ENCODE measurements at regions not wholly inside any gene's neighbourhood (a gene's known extent, or its start where the extent isn't known, plus 50 kb on each side); places are given as distances from the start of the nearest gene placed in this dataset.

- no peak overlapping the region for H3K4me3 ChIP-seq (ENCODE audit: low read depth, low read length)
- TF ChIP-seq CTCF (conservative IDR thresholded peaks at IDR 0.05; ENCODE audit: low read depth, low read length), result no peak
- DNase-seq (ENCODE audit: low read depth), result no peak
Measured at GRCh38 chr14:97177635-97178034, 380.5 kb downstream of the VRK1 start.

GRCh38 chr14:97178781-97179180 is 381.6 kb downstream of the VRK1 start:
- H3K4me3 ChIP-seq (ENCODE audit: low read depth, low read length), result no peak overlapping the region
- DNase-seq (ENCODE audit: low read depth), result no peak
- TF ChIP-seq CTCF (conservative IDR thresholded peaks at IDR 0.05; ENCODE audit: low read depth, low read length), result no peak

GRCh38 chr14:97179573-97179972 is 382.4 kb downstream of the VRK1 start:
- TF ChIP-seq CTCF (conservative IDR thresholded peaks at IDR 0.05; ENCODE audit: low read depth, low read length), result no peak
- no peak for DNase-seq (ENCODE audit: low read depth)
- no peak overlapping the region for H3K4me3 ChIP-seq (ENCODE audit: low read depth, low read length)

- peak; percentile 18 for TF ChIP-seq CTCF (conservative IDR thresholded peaks at IDR 0.05; ENCODE audit: low read depth, low read length)
- H3K4me3 ChIP-seq (ENCODE audit: low read depth, low read length), result no peak overlapping the region
- no peak for DNase-seq (ENCODE audit: low read depth)
Measured at GRCh38 chr14:97180304-97181200, 383.4 kb downstream of the VRK1 start.

- TF ChIP-seq CTCF (conservative IDR thresholded peaks at IDR 0.05; ENCODE audit: low read depth, low read length), result peak; percentile 71
- no peak overlapping the region for H3K4me3 ChIP-seq (ENCODE audit: low read depth, low read length)
- no peak for DNase-seq (ENCODE audit: low read depth)
Measured at GRCh38 chr14:97185186-97185585, 388.0 kb downstream of the VRK1 start.

- no peak for DNase-seq (ENCODE audit: low read depth)
- TF ChIP-seq CTCF (conservative IDR thresholded peaks at IDR 0.05; ENCODE audit: low read depth, low read length), result no peak
- no peak overlapping the region for H3K4me3 ChIP-seq (ENCODE audit: low read depth, low read length)
Measured at GRCh38 chr14:97187916-97188315, 390.7 kb downstream of the VRK1 start.

- H3K4me3 ChIP-seq (ENCODE audit: low read depth, low read length), result no peak overlapping the region
- no peak for TF ChIP-seq CTCF (conservative IDR thresholded peaks at IDR 0.05; ENCODE audit: low read depth, low read length)
- no peak for DNase-seq (ENCODE audit: low read depth)
Measured at GRCh38 chr14:97196336-97196735, 399.2 kb downstream of the VRK1 start.

Data from epithelial cell of proximal tubule (primary cell).